ENCODE measurements at regions not wholly inside any gene's neighbourhood (a gene's known extent, or its start where the extent isn't known, plus 50 kb on each side); places are given as distances from the start of the nearest gene placed in this dataset.

- no peak for TF ChIP-seq PAX5 (IDR thresholded peaks at IDR 0.05; ENCODE audit: insufficient read depth, low read length, severe bottlenecking)
- no peak for TF ChIP-seq POU2F2 (IDR thresholded peaks at IDR 0.05; ENCODE audit: low read depth, low read length)
- TF ChIP-seq POLR2A (IDR thresholded peaks at IDR 0.05; ENCODE audit: low read depth, low read length): no peak
- TF ChIP-seq TAF1 (IDR thresholded peaks at IDR 0.05; ENCODE audit: low read depth, low read length): no peak
- TF ChIP-seq POLR2AphosphoS5 (IDR thresholded peaks at IDR 0.05; ENCODE audit: low read depth, low read length): no peak
- no peak for TF ChIP-seq SPI1 (IDR thresholded peaks at IDR 0.05; ENCODE audit: low read depth, low read length)
- FAIRE-seq (no peak), DNase-seq (ENCODE audit: insufficient read length, low spot score) (no peak)
Measured at GRCh38 chr21:41557884-41558283, 49.9 kb upstream of the TMPRSS2 start.

Data from GM12891 (cell line).